ENCODE measurements at regions not wholly inside any gene's neighbourhood (a gene's known extent, or its start where the extent isn't known, plus 50 kb on each side); places are given as distances from the start of the nearest gene placed in this dataset.
A peak's percentile ranks its signal among the peaks of the same experiment; 100 is the strongest.
"Not testable (repeated sequence)": the region's sequence is repeated elsewhere in the genome, so short reads cannot be mapped to it uniquely, and the experiment has no call there.

DNA sequence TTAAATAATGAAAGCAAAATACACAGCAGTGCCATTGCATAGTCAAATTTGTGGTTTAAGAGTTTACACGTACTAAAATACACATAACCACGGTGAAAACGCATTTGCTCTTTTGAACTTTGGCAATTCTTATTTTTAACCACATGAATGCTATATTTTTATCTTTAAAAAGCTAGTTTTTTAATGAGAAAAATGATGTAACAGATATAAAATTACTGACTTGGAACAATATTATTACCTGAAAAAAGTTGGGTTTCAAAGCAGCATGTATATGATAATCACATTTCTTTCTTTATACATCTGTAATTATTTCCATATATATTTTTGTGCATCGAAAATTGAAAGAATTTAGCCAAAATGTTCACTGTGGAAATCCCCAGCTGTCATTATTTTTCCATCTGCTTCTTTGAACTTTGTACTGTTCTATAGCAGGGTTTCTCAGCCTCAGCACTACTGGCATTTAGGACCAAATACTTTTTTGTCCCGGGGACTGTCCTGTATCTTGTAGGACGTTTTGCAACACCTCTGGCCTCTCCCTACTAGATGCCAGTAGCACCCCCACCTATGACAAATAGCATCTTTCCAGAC, 75.9 kb upstream of the CAB39 start:
- H3F3A ChIP-seq (ENCODE audit: insufficient read depth) = no peaks in the 10 kb centered on the region
- H3K4me1 ChIP-seq (ENCODE audit: insufficient read depth) = no peaks in the 10 kb centered on the region
- 19 to 22% methylated on average over 6 of the region's 6 CpGs for WGBS, 2 experiments (ENCODE audit: low coverage in 1 of 2, low lambda C conversion rate in 2 of 2, missing lambda C conversion rate in 2 of 2)
- H3K4me3 ChIP-seq = no peak overlapping the region
- no peak for DNase-seq
- H3K36me3 ChIP-seq (ENCODE audit: low read depth) = no peaks in the 10 kb centered on the region
- no peak overlapping the region for H3K27ac ChIP-seq
- H3K9me3 ChIP-seq (ENCODE audit: low read depth) = no peaks in the 10 kb centered on the region
- no peaks in the 10 kb centered on the region for H3K27me3 ChIP-seq (replicated peaks; ENCODE audit: insufficient read depth)
- H3K9me2 ChIP-seq (ENCODE audit: insufficient read depth) = no peaks in the 10 kb centered on the region
- no peaks in the 10 kb centered on the region for H4K20me1 ChIP-seq (ENCODE audit: insufficient read depth)
- H3K4me2 ChIP-seq (ENCODE audit: unreplicated experiment) = no peak overlapping the region
- in situ Hi-C loops (cut with MboI) = no loop called here
- no peak overlapping the region for H2AFZ ChIP-seq
- no peak for TF ChIP-seq EZH2phosphoT487 (IDR thresholded peaks at IDR 0.05; ENCODE audit: insufficient read depth, low read depth)
- TF ChIP-seq EZH2 (IDR thresholded peaks at IDR 0.05; ENCODE audit: insufficient read depth, poor library complexity, severe bottlenecking) = no peak
- H3K79me2 ChIP-seq (ENCODE audit: insufficient read depth) = no peaks in the 10 kb centered on the region
- no peak overlapping the region for H3K9ac ChIP-seq

DNA sequence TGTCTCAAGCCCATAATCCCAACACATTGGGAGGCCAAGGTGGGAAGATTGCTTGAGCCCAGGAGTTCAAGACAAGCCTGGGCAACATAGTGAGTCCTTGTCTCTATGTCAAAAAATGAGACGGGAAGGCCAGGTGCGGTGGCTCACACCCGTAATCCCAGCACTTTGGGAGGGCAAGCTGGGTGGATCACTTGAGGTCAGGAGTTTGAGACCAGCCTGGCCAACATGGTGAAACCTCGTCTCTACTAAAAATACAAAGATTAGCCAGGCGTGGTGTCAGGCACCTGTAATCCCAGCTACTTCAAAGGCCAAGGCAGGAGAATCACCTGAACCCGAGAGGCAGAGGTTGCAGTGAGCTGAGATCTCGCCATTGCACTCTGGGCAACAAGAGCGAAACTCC, 75.2 kb upstream of the CAB39 start:
- H3K79me2 ChIP-seq (ENCODE audit: insufficient read depth); H3K27me3 ChIP-seq (replicated peaks; ENCODE audit: insufficient read depth); H4K20me1 ChIP-seq (ENCODE audit: insufficient read depth); H3K9me3 ChIP-seq (ENCODE audit: low read depth); DNase-seq; H3K4me2 ChIP-seq (ENCODE audit: unreplicated experiment); H3K27ac ChIP-seq; H3K9ac ChIP-seq; H2AFZ ChIP-seq; H3K9me2 ChIP-seq (ENCODE audit: insufficient read depth); H3K36me3 ChIP-seq (ENCODE audit: low read depth); in situ Hi-C loops (cut with MboI); H3K4me3 ChIP-seq; H3F3A ChIP-seq (ENCODE audit: insufficient read depth); H3K4me1 ChIP-seq (ENCODE audit: insufficient read depth): not testable (repeated sequence)
- WGBS, 2 experiments (ENCODE audit: low coverage in 1 of 2, low lambda C conversion rate in 2 of 2, missing lambda C conversion rate in 2 of 2) = 76 to 77% methylated on average over 8 of the region's 8 CpGs

DNA sequence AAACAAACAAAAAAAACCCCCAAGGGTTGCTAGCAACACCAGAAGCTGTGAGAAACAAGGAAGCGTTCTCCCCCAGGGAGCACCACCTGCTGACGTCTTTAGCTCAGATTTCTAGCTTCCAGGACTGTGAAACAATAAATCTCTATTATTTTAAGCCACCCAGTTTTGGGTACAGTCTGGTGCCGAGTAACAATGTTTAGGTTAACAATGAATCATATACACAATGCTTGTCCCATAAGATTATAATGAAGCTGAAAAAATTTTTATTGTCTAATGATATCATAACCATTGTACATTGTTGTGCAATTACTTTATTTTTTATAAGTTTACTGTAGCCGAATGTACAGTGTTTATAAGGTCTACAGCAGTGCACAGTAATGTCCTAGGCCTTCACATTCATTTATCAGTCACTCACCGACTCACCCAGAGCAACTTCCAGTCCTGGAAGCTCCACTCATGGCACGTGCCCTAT, 72.1 kb upstream of the CAB39 start:
- in situ Hi-C loops (cut with MboI) = no loop called here
- Histone ChIP-seq H3K4me3 (no peak overlapping the region), H3K79me2 (ENCODE audit: insufficient read depth) (no peaks in the 10 kb centered on the region), H3K36me3 (ENCODE audit: low read depth) (no peaks in the 10 kb centered on the region), H2AFZ (no peak overlapping the region), H3F3A (ENCODE audit: insufficient read depth) (no peaks in the 10 kb centered on the region), H3K9me3 (ENCODE audit: low read depth) (no peaks in the 10 kb centered on the region), H3K4me2 (ENCODE audit: unreplicated experiment) (no peak overlapping the region), H4K20me1 (ENCODE audit: insufficient read depth) (no peaks in the 10 kb centered on the region), H3K9ac (no peak overlapping the region), H3K27ac (no peak overlapping the region), H3K9me2 (ENCODE audit: insufficient read depth) (no peaks in the 10 kb centered on the region), H3K4me1 (ENCODE audit: insufficient read depth) (no peaks in the 10 kb centered on the region), H3K27me3 (replicated peaks; ENCODE audit: insufficient read depth) (no peaks in the 10 kb centered on the region)
- TF ChIP-seq EZH2 (IDR thresholded peaks at IDR 0.05; ENCODE audit: insufficient read depth, poor library complexity, severe bottlenecking) (no peak), EZH2phosphoT487 (IDR thresholded peaks at IDR 0.05; ENCODE audit: insufficient read depth, low read depth) (no peak)
- DNase-seq = peak; percentile 16
- 57 to 58% methylated on average over 6 of the region's 6 CpGs for whole genome bisulfite sequencing, 2 experiments (ENCODE audit: low coverage in 1 of 2, low lambda C conversion rate in 2 of 2, missing lambda C conversion rate in 2 of 2)

DNA sequence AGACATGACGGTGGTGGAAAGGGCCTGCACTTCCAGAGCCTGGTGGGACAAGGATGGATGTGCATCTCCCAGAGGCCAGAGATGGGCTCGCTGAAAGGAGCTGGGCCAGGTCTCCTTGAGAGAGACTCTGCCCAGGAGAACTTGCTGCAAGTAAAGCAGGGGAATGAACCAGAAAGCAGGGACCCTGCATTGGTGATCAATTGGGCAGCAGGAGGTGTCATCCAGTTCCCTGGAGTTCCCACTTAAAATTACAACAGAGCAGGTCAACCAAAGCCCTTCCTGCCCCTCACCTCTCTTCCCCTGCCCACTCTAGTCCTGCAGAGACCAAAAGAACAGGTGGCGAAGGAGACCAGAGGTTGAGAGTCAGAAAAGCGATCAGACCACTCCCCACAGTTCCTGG, 69.7 kb upstream of the CAB39 start:
- no peaks in the 10 kb centered on the region for H3K36me3 ChIP-seq (ENCODE audit: low read depth)
- no peaks in the 10 kb centered on the region for H3K9me3 ChIP-seq (ENCODE audit: low read depth)

More for the DNA sequence above, 69.7 kb upstream of the CAB39 start:
- Histone ChIP-seq H3K4me1 (ENCODE audit: insufficient read depth) (no peaks in the 10 kb centered on the region), H2AFZ (no peak overlapping the region), H3K4me3 (no peak overlapping the region), H3K9me2 (ENCODE audit: insufficient read depth) (no peaks in the 10 kb centered on the region), H3K4me2 (ENCODE audit: unreplicated experiment) (no peak overlapping the region), H3K27me3 (replicated peaks; ENCODE audit: insufficient read depth) (no peaks in the 10 kb centered on the region), H3K27ac (no peak overlapping the region), H3F3A (ENCODE audit: insufficient read depth) (no peaks in the 10 kb centered on the region), H3K9ac (no peak overlapping the region), H4K20me1 (ENCODE audit: insufficient read depth) (no peaks in the 10 kb centered on the region), H3K79me2 (ENCODE audit: insufficient read depth) (no peaks in the 10 kb centered on the region)
- TF ChIP-seq EZH2 (IDR thresholded peaks at IDR 0.05; ENCODE audit: insufficient read depth, poor library complexity, severe bottlenecking) (no peak), EZH2phosphoT487 (IDR thresholded peaks at IDR 0.05; ENCODE audit: insufficient read depth, low read depth) (no peak)
- WGBS, 2 experiments (ENCODE audit: low coverage in 1 of 2, low lambda C conversion rate in 2 of 2, missing lambda C conversion rate in 2 of 2) = 89 to 98% methylated on average over 4 of the region's 4 CpGs
- in situ Hi-C loops (cut with MboI) = no loop called here
- no peak for DNase-seq

Measured in GM23248 (cell line).